GM19463 (cell line): ENCODE measurements at regions not wholly inside any gene's neighbourhood (a gene's known extent, or its start where the extent isn't known, plus 50 kb on each side); places are given as distances from the start of the nearest gene placed in this dataset.

Experiments used
- ATAC-seq: cut with Tn5 transposase; IDR thresholded peaks from one replicate; pipeline ENCODE4 v1.9.1; 2021; ENCODE audit warnings: mild to moderate bottlenecking, moderate library complexity; ENCODE audit not compliant: unreplicated experiment

- ATAC-seq: no peak
These were observed 234.7 kb downstream of the HTR1A start for GRCh38 chr5:63727583-63727982.

GRCh38 chr5:63726496-63726895 lies 235.7 kb downstream of the HTR1A start:
- no peak for ATAC-seq

GRCh38 chr5:63719147-63719546 lies 243.1 kb downstream of the HTR1A start:
- no peak for ATAC-seq

GRCh38 chr5:63700241-63700640 lies 262.0 kb downstream of the HTR1A start:
- ATAC-seq: no peak

GRCh38 chr5:63697811-63698210 lies 264.4 kb downstream of the HTR1A start:
- ATAC-seq: no peak

- ATAC-seq: no peak
These were observed 271.7 kb downstream of the HTR1A start for GRCh38 chr5:63690546-63690945.

- ATAC-seq: no peak
These were observed 274.3 kb downstream of the HTR1A start for GRCh38 chr5:63687854-63688516.

GRCh38 chr5:63686938-63687337 lies 275.3 kb downstream of the HTR1A start:
- no peak for ATAC-seq

GRCh38 chr5:63686181-63686580 lies 276.1 kb downstream of the HTR1A start:
- ATAC-seq: no peak

- ATAC-seq: no peak
These were observed 276.8 kb downstream of the HTR1A start for GRCh38 chr5:63685454-63685853.

- no peak for ATAC-seq
These were observed 287.4 kb downstream of the HTR1A start for GRCh38 chr5:63674881-63675280.

GRCh38 chr5:63655043-63655442 lies 307.2 kb downstream of the HTR1A start:
- ATAC-seq: no peak

GRCh38 chr5:63650581-63650980 lies 311.7 kb downstream of the HTR1A start:
- no peak for ATAC-seq

GRCh38 chr5:63648376-63648775 lies 313.9 kb downstream of the HTR1A start:
- no peak for ATAC-seq

- ATAC-seq: no peak
These were observed 332.2 kb downstream of the HTR1A start for GRCh38 chr5:63629951-63630630.

GRCh38 chr5:63613442-63613841 lies 348.8 kb downstream of the HTR1A start:
- ATAC-seq: no peak

- ATAC-seq: no peak
These were observed 358.2 kb downstream of the HTR1A start for GRCh38 chr5:63603996-63604395.

GRCh38 chr5:63602971-63603370 lies 359.3 kb downstream of the HTR1A start:
- no peak for ATAC-seq

- ATAC-seq: no peak
These were observed 366.0 kb downstream of the HTR1A start for GRCh38 chr5:63596254-63596653.

GRCh38 chr5:63573380-63573779 lies 388.9 kb downstream of the HTR1A start:
- no peak for ATAC-seq

GRCh38 chr5:63572740-63573139 lies 389.5 kb downstream of the HTR1A start:
- ATAC-seq: no peak

GRCh38 chr5:63570752-63571151 lies 391.5 kb downstream of the HTR1A start:
- no peak for ATAC-seq

- no peak for ATAC-seq
These were observed 397.5 kb downstream of the HTR1A start for GRCh38 chr5:63564789-63565188.
